ENCODE measurements at regions not wholly inside any gene's neighbourhood (a gene's known extent, or its start where the extent isn't known, plus 50 kb on each side); places are given as distances from the start of the nearest gene placed in this dataset.

DNA sequence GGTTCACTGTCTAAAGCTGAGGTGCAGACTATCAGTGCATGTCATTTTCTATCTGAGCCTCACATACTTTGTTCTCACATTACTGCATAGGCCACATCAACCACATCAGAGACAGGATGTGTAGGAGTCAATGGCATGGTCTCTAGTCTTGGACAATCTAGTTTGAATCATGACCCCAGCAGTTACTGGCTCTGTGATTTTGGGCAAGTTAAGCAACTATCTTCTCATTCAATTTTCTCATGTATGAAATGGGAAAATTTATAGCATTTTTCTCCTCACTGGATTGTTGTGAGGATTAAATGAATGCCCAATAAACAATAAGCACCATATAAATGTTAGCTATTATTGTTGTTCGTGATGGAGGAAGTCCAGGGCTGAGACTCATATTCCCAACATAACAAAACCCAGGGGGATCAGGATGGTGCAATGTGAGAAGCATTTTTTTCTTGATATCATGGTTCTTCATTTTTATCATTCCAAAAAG lies 432.6 kb downstream of the LRIG3 start:
- DNase-seq (ENCODE audit: low spot score): no peak
- H3K4me3 ChIP-seq: no peak overlapping the region
- TF ChIP-seq, protein P1, sequence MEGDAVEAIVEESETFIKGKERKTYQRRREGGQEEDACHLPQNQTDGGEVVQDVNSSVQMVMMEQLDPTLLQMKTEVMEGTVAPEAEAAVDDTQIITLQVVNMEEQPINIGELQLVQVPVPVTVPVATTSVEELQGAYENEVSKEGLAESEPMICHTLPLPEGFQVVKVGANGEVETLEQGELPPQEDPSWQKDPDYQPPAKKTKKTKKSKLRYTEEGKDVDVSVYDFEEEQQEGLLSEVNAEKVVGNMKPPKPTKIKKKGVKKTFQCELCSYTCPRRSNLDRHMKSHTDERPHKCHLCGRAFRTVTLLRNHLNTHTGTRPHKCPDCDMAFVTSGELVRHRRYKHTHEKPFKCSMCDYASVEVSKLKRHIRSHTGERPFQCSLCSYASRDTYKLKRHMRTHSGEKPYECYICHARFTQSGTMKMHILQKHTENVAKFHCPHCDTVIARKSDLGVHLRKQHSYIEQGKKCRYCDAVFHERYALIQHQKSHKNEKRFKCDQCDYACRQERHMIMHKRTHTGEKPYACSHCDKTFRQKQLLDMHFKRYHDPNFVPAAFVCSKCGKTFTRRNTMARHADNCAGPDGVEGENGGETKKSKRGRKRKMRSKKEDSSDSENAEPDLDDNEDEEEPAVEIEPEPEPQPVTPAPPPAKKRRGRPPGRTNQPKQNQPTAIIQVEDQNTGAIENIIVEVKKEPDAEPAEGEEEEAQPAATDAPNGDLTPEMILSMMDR (IDR thresholded peaks at IDR 0.05): no peak
- H3K27ac ChIP-seq: no peak overlapping the region
- H3K9me3 ChIP-seq: no peaks in the 10 kb centered on the region
- no peaks in the 10 kb centered on the region for H3K36me3 ChIP-seq
- no peaks in the 10 kb centered on the region for H3K27me3 ChIP-seq
- H3K4me1 ChIP-seq: no peaks in the 10 kb centered on the region

DNA sequence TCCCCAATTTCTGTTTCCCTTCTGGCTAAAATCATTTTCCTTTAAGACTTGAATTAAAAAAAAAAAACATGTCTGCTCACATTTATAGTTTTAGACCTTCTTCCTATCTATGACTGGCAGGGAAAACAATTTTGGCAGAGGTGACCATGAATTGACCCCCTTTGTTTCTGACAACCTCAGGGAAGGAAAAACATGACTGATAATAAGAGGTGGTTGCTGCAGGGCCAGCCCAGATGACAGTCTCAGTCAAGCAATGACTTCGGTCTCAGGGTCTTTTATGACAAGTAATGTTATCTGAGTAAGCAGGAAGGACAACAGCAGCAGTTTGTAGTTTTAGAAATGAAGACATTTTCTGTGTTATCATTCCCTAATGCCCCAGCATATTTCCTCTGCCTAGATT lies 430.9 kb downstream of the LRIG3 start:
- H3K27me3 ChIP-seq: no peaks in the 10 kb centered on the region
- DNase-seq (ENCODE audit: low spot score): no peak
- H3K27ac ChIP-seq: no peak overlapping the region
- H3K36me3 ChIP-seq: no peaks in the 10 kb centered on the region
- TF ChIP-seq, protein P1 (IDR thresholded peaks at IDR 0.05): no peak
- no peaks in the 10 kb centered on the region for H3K4me1 ChIP-seq
- H3K4me3 ChIP-seq: no peak overlapping the region
- H3K9me3 ChIP-seq: no peaks in the 10 kb centered on the region

DNA sequence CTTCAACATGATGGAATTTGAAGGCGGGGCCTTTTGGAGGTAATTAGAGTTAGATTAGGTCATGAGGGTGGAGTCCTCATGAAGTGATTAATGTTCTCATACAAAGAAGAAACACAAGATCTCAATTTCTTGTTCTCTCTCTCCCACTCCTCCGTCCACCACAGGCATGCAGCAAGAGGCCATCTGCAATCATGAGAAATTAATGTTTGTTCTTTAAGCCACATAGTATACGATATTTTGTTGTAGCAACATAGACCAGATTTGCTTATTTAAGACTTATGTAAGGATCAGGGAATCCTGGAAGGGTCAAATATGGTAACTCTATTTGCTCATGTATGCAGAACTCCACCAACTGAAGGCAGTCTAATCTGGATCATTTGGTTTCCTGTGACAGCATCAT lies 429.0 kb downstream of the LRIG3 start:
- Histone ChIP-seq H3K9me3 (no peaks in the 10 kb centered on the region), H3K36me3 (no peaks in the 10 kb centered on the region), H3K27me3 (no peaks in the 10 kb centered on the region), H3K4me3 (no peak overlapping the region), H3K27ac (no peak overlapping the region), H3K4me1 (no peaks in the 10 kb centered on the region)
- no peak for DNase-seq (ENCODE audit: low spot score)
- TF ChIP-seq, protein P1 (IDR thresholded peaks at IDR 0.05): no peak

DNA sequence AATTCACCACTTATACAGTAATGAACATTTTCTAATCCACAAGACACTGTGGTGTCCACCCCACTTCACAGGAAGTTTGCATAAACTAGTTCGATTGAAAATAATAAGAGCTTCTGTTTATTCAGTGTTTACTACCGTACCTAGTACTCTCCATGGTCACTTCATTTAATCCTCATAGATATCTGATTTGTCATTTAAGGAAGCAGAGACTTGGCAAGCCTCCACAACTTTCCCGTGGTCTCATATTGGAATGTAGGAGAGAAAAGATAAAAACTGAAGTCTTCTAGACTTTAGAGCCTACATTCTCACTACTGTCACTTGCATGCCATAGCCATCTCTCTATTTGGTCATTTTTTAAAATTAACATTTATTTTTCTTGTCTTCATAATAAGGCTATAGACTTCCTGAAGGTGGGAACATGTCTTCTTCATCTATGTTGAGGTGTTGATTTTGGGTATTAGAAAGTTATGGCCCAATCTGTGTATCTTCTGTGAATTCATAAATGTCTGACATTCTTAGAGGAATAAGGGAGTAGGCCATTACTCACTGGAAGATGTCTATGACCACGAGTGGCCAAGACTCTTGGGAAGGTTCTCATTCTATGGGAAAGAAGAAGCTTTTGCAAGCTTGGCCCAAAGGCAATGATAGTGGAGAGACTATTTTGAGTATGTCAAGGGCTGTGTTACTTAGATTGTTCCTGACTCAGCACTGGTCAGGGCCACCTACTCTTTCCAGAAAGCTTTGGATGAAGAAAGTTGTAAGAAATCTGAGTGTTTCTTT lies 423.7 kb downstream of the LRIG3 start:
- H3K4me3 ChIP-seq: no peak overlapping the region
- TF ChIP-seq, protein P1 (IDR thresholded peaks at IDR 0.05): no peak
- no peaks in the 10 kb centered on the region for H3K36me3 ChIP-seq
- H3K4me1 ChIP-seq: no peaks in the 10 kb centered on the region
- H3K27me3 ChIP-seq: no peaks in the 10 kb centered on the region
- DNase-seq (ENCODE audit: low spot score): no peak
- no peak overlapping the region for H3K27ac ChIP-seq
- H3K9me3 ChIP-seq: no peaks in the 10 kb centered on the region

DNA sequence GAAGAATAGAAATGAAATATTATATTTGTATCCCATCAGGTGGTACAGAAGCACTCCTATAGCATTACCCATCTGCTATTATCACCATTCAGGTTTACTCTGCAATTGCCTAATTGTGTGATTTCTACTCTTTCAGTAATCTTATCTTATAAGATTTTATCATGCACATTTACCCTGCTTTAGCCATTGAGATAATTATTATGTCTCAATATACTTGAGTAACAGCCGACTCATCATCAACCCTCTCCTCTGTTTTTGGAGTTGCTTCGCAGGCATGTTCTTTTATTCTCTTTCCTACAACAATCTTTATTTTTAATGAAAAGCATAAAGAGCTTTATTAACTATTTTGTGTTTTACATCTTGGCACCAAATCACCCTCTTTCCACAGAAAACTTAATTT lies 419.9 kb downstream of the LRIG3 start:
- no peaks in the 10 kb centered on the region for H3K9me3 ChIP-seq
- H3K4me1 ChIP-seq: no peaks in the 10 kb centered on the region
- TF ChIP-seq, protein P1 (IDR thresholded peaks at IDR 0.05): no peak
- H3K27me3 ChIP-seq: no peaks in the 10 kb centered on the region
- no peak overlapping the region for H3K4me3 ChIP-seq
- no peaks in the 10 kb centered on the region for H3K36me3 ChIP-seq
- H3K27ac ChIP-seq: no peak overlapping the region
- DNase-seq (ENCODE audit: low spot score): no peak

DNA sequence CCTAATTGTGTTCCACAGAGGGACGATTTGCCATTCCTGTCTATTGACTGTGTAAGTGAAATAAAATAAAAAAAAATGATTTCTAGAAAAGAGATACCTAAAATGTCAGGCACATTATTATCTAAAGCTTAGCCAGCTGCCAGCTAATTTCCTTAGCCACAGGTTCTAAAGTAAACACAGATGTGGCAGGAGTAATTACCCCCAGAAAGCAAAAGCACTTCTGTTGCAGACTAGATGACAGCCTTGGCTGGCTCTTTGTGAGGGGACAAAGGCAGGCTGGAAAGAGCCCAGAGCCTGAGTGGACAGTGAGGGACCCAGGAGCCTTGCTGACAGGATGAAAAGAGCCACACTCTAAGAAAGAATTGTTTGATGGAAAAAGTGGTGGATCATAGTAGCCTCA lies 418.1 kb downstream of the LRIG3 start:
- Histone ChIP-seq H3K27me3 (no peaks in the 10 kb centered on the region), H3K9me3 (no peaks in the 10 kb centered on the region), H3K27ac (no peak overlapping the region), H3K4me3 (no peak overlapping the region), H3K4me1 (no peaks in the 10 kb centered on the region), H3K36me3 (no peaks in the 10 kb centered on the region)
- TF ChIP-seq, protein P1 (IDR thresholded peaks at IDR 0.05): no peak
- no peak for DNase-seq (ENCODE audit: low spot score)
